WERI-Rb-1 (cell line): ENCODE measurements at regions not wholly inside any gene's neighbourhood (a gene's known extent, or its start where the extent isn't known, plus 50 kb on each side); places are given as distances from the start of the nearest gene placed in this dataset.
"Not testable (repeated sequence)": the region's sequence is repeated elsewhere in the genome, so short reads cannot be mapped to it uniquely, and the experiment has no call there.

Experiments
- DNase-seq: peaks from one replicate; pipeline ENCODE4 v3.0.0-alpha.2; 2020
- H3K27ac ChIP-seq: fragments of 250-450 bp; sonication (Bioruptor Pico); 2 replicates; pipeline ENCODE4 v1.5.1; 2020; ENCODE audit warnings: mild to moderate bottlenecking, moderate library complexity
- H3K27me3 ChIP-seq: fragments of 250-450 bp; sonication (Bioruptor Pico); 2 replicates; pipeline ENCODE4 v1.5.1; 2021; ENCODE audit warnings: mild to moderate bottlenecking, low read depth, moderate library complexity; ENCODE audit not compliant: insufficient read depth, severe bottlenecking
- H3K36me3 ChIP-seq: fragments of 250-450 bp; sonication (Bioruptor Pico); 2 replicates; pipeline ENCODE4 v1.5.1; 2020; ENCODE audit warnings: mild to moderate bottlenecking, moderate library complexity
- H3K4me3 ChIP-seq: 2 replicates; pipeline ENCODE4 v1.5.1; 2011; ENCODE audit warnings: low read depth, mild to moderate bottlenecking, control low read depth, low read length
- H3K9me3 ChIP-seq: fragments of 250-450 bp; sonication (Bioruptor Pico); 2 replicates; pipeline ENCODE4 v1.5.1; 2021; ENCODE audit warnings: mild to moderate bottlenecking, moderate library complexity; ENCODE audit not compliant: severe bottlenecking
- CTCF ChIP-seq: IDR thresholded peaks from 2 replicates; pipeline ENCODE4 v1.5.1; 2011; ENCODE audit warnings: low read depth, mild to moderate bottlenecking, control low read depth, inconsistent platforms, low read length

GRCh38 chr5:92019376-92019990 lies 636.4 kb upstream of the ARRDC3 start:
- no peak for DNase-seq
- Histone ChIP-seq H3K4me3 (no peak overlapping the region), H3K36me3 (no peaks in the 10 kb centered on the region), H3K27me3 (no peaks in the 10 kb centered on the region), H3K27ac (no peak overlapping the region), H3K9me3 (no peaks in the 10 kb centered on the region)
- no peak for TF ChIP-seq CTCF

- Histone ChIP-seq H3K36me3 (no peaks in the 10 kb centered on the region), H3K9me3 (no peaks in the 10 kb centered on the region), H3K4me3 (no peak overlapping the region), H3K27me3 (no peaks in the 10 kb centered on the region), H3K27ac (no peak overlapping the region)
- no peak for DNase-seq
- no peak for TF ChIP-seq CTCF
Observed at GRCh38 chr5:92017776-92018175, 634.7 kb upstream of the ARRDC3 start.

GRCh38 chr5:92011845-92012244 lies 628.7 kb upstream of the ARRDC3 start:
- not testable (repeated sequence) for H3K36me3 ChIP-seq, H3K27me3 ChIP-seq, H3K9me3 ChIP-seq

GRCh38 chr5:92003806-92004205 lies 620.7 kb upstream of the ARRDC3 start:
- Histone ChIP-seq H3K9me3 (no peaks in the 10 kb centered on the region), H3K27ac (no peak overlapping the region), H3K4me3 (no peak overlapping the region), H3K36me3 (no peaks in the 10 kb centered on the region), H3K27me3 (no peaks in the 10 kb centered on the region)
- no peak for TF ChIP-seq CTCF
- DNase-seq: peak; percentile 5

More at GRCh38 chr5:92011845-92012244, 628.7 kb upstream of the ARRDC3 start:
- not testable (repeated sequence) for H3K4me3 ChIP-seq, H3K27ac ChIP-seq, DNase-seq

- H3K4me3 ChIP-seq: no peak overlapping the region
- no peak for TF ChIP-seq CTCF
Observed at GRCh38 chr5:92002721-92003274, 619.7 kb upstream of the ARRDC3 start.

GRCh38 chr5:91998774-91999173 lies 615.7 kb upstream of the ARRDC3 start:
- no peak overlapping the region for H3K27ac ChIP-seq
- H3K4me3 ChIP-seq: no peak overlapping the region
- no peak for DNase-seq
- H3K27me3 ChIP-seq: no peaks in the 10 kb centered on the region
- H3K36me3 ChIP-seq: no peaks in the 10 kb centered on the region
- H3K9me3 ChIP-seq: no peaks in the 10 kb centered on the region
- no peak for TF ChIP-seq CTCF

More at GRCh38 chr5:92002721-92003274, 619.7 kb upstream of the ARRDC3 start:
- H3K36me3 ChIP-seq: no peaks in the 10 kb centered on the region
- no peaks in the 10 kb centered on the region for H3K27me3 ChIP-seq
- DNase-seq: no peak
- H3K27ac ChIP-seq: no peak overlapping the region
- H3K9me3 ChIP-seq: no peaks in the 10 kb centered on the region
